ENCODE measurements at regions not wholly inside any gene's neighbourhood (a gene's known extent, or its start where the extent isn't known, plus 50 kb on each side); places are given as distances from the start of the nearest gene placed in this dataset.

DNA sequence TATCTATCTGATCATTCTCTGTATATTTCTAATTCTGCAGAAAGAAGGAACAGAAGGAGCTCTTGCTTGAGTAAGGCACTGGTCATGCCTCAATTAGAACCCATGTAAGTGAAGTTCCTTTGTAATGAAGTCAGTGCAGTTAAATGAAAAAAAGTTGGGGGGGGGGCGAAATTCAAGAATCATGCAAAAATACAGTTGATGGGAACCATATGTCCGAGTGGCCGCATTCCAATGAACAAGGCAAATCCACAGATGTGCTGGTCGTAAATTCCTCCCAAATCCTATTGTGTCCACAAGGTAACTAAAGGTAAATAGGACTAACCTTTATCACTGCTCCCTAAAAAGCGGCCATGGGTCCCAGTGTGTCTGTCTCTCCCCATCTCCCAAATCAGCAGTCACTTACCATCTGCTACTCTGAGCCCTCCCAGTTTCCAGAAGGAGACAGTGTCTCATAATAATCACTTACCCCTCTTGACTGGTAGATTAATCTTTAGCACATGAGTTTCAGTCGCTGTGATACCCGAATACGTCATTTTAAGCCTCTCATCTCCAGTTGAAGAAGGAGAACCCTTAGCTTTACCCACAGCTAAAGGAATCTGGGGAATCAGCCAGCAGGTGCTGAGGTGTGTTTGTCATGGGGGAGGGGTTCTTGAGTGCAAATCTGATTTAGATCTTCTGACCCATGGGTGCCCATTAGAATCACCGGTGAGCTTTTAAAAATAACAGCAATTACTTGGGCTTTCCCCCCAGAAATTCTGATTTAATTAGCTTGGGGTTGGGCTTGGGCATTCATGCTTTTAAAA lies 56.3 kb upstream of the EPHB3 start:
- TF ChIP-seq CTCF (IDR thresholded peaks at IDR 0.05) = no peak
- no peak for TF ChIP-seq POLR2A (IDR thresholded peaks at IDR 0.05)

Measured in Peyer's patch (tissue), 4 donors.